ENCODE measurements at regions not wholly inside any gene's neighbourhood (a gene's known extent, or its start where the extent isn't known, plus 50 kb on each side); places are given as distances from the start of the nearest gene placed in this dataset.

DNA sequence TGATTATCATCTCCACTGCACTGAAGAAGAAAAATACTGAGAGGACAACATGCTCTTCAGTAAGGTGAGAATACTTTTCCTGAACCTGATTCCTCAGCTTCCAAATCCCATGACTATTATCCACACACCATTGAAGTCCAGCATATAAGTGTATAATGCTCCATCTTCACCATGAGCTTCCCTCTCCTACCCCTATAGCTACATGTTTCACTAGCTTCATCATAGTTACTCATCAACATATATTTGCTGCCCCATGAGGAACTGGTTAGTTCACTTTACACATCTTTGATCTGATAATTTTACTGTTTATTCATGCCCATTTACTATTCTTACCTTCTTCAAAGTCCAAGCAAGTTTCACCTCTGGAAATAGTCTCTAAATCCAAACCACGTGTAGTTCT is 908.5 kb upstream of the SEMA6D start:
- TF ChIP-seq, protein P1, sequence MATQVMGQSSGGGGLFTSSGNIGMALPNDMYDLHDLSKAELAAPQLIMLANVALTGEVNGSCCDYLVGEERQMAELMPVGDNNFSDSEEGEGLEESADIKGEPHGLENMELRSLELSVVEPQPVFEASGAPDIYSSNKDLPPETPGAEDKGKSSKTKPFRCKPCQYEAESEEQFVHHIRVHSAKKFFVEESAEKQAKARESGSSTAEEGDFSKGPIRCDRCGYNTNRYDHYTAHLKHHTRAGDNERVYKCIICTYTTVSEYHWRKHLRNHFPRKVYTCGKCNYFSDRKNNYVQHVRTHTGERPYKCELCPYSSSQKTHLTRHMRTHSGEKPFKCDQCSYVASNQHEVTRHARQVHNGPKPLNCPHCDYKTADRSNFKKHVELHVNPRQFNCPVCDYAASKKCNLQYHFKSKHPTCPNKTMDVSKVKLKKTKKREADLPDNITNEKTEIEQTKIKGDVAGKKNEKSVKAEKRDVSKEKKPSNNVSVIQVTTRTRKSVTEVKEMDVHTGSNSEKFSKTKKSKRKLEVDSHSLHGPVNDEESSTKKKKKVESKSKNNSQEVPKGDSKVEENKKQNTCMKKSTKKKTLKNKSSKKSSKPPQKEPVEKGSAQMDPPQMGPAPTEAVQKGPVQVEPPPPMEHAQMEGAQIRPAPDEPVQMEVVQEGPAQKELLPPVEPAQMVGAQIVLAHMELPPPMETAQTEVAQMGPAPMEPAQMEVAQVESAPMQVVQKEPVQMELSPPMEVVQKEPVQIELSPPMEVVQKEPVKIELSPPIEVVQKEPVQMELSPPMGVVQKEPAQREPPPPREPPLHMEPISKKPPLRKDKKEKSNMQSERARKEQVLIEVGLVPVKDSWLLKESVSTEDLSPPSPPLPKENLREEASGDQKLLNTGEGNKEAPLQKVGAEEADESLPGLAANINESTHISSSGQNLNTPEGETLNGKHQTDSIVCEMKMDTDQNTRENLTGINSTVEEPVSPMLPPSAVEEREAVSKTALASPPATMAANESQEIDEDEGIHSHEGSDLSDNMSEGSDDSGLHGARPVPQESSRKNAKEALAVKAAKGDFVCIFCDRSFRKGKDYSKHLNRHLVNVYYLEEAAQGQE (IDR thresholded peaks at IDR 0.05; ENCODE audit: low read depth): no peak
- TF ChIP-seq, protein P2, sequence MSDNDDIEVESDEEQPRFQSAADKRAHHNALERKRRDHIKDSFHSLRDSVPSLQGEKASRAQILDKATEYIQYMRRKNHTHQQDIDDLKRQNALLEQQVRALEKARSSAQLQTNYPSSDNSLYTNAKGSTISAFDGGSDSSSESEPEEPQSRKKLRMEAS (IDR thresholded peaks at IDR 0.05): no peak
- TF ChIP-seq FOXM1 (IDR thresholded peaks at IDR 0.05; ENCODE audit: borderline replicate concordance, low read depth) (no peak), TAF1 (IDR thresholded peaks at IDR 0.05; ENCODE audit: low read depth) (no peak)
